Stimulated activated CD8-positive, alpha-beta memory T cell treated with anti-CD3 and anti-CD28 coated beads, Interleukin-7, amount 100 ng/mL, for 4 hours (primary cell): ENCODE measurements at regions not wholly inside any gene's neighbourhood (a gene's known extent, or its start where the extent isn't known, plus 50 kb on each side); places are given as distances from the start of the nearest gene placed in this dataset.

Experiments used
- DNase-seq, 2 donors: peaks; one replicate each; pipeline ENCODE4 v3.0.0-alpha.2; 2020; ENCODE audit warnings: low read depth in 2 of 2

DNA sequence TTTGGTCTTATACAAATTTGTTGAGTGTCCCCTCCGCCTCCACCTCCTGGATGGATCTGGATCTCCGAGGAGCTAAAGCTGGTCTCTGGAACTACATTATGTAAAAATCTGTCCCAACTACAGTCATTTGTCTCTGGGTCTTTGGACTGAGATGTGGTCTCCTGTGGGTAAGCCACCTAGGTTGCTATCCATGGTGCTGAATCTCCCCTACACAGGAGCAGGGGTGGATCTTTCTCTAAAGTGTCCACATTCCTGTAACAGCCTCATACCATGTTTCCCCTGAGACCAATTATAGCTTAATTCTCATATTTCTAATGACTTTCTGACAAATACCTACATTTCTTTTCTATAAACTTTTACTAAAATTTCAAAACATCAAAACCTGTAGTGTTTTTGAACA, 625.8 kb downstream of the TAFA4 start:
- no peak for DNase-seq

- no peak for DNase-seq
Measured at GRCh38 chr3:68295457-68295856, 636.9 kb downstream of the TAFA4 start.

GRCh38 chr3:68290333-68290732, 635.9 kb upstream of the SUCLG2 start:
- no peak for DNase-seq

DNA sequence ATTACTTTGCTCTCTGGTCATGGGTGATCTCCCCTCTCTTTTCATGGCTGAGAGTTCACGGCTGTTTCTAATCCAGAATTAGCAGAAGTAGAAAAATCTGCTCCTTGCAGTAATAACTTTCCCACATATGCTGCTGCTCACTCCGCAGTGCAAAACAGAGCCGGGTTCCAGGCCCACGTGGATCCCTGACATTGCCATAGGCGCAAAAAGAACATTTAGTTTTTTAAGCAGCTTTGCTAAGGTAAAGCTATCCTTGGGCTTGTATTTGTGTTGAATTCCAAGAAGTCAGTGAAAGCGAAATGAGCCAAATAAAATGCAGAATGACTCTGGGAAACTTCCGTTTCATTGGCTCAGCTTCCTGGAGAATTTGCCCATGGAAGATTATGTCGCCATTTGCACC, 633.7 kb upstream of the SUCLG2 start:
- no peak for DNase-seq

- DNase-seq: no peak
Measured at GRCh38 chr3:68287101-68287500, 632.7 kb upstream of the SUCLG2 start.

DNA sequence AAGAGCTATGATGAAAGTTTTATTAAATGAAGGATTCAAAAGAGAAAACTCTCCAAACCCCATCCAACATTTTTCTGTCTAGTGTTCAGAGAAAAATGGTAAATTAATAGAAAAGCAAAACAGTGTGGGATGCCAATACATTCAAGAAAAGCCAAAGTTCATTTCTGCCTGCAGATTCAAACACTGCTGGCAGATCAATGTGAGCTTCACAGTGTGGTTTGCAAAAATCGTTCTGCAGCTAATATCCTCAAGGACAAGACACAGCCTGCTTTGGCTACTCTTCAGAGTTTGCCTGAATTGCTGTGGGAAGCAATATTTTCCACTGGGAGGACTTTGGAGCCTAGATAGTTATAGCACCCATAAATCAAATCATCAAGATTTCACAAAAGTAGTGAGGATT, 619.9 kb upstream of the SUCLG2 start:
- no peak for DNase-seq

- DNase-seq: no peak
Measured at GRCh38 chr3:68271145-68271544, 616.7 kb upstream of the SUCLG2 start.

DNA sequence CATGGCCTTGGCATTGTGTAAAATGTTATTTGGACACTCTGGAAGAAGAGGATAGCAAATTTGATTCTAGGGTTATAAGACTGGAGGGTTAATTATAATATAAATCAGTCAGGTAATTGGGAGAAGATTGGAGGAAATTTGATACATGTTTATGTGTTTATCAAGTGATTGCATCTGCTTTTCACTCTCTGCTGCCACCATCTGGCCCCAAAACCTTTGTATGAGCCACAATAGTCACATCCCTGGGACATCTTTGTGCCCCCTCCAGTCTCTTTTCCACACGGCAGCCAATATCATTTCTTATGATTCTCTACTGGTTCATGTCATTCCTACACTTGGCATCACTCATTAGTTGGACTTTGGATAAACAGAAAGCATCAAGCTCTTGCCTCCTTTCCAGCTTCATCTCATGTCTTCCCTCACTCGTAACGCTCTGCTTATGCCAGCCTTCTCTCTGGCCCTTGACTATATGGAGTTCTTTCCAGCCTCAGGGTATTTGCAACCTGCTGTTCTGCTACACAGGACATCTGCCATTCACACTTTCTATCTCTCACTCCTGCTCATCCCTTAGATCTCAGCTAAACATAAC, 602.3 kb upstream of the SUCLG2 start:
- DNase-seq: no peak

DNA sequence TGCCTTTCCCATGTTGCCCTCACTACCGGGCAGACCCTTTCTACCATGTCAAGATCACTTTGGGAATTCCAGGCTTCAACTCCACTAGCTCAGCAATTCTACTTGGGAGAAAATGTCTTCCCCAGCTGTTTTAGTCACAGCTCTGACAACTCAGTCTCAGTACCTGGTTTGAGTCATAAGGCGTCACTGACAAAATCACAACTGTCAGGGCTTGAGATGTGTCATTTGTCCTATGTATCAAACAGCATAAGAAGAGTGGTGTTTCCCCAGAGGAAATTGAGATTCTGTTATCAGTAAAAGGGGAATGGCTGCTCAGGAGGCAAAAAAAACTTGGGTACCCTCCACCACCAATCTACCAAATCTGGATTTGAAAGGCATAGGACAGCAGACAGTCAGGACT, 594.9 kb upstream of the SUCLG2 start:
- DNase-seq: no peak

DNA sequence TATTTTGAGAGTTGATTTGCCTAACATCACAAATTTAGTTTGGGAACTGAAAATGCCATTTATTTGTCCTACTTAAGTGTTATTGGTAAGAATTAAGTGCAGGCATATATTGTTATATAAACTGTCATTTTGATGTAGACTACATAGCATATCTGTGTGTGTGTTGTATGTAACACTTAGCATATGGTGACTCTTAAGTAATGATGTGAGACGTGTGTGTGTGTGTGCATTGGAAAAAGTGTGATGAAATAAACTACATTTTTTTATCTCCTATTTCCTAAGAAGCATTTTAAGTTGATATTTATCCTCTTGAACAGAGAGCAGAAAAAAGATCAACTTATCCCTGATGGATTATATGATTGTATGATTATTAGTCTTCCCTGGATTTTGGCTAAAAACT, 588.2 kb upstream of the SUCLG2 start:
- no peak for DNase-seq

DNA sequence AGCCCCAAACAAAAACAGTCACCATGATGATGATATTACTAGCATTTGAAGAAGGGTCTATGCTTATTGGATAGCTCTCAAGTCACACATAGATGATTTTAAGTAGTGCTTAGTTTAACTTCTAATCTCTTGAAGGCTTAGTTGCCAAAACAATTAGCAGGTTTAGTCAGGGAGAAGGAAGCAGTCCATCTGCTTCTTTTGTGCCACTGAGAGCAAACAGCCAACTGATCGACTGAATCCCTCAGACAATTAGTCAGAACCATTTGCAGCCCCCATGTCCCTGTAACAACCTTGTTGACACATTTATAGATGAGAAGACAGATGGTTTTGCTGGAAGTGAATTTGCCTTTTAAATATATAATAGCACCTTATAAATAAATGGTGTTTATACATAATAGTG, 585.1 kb upstream of the SUCLG2 start:
- no peak for DNase-seq

DNA sequence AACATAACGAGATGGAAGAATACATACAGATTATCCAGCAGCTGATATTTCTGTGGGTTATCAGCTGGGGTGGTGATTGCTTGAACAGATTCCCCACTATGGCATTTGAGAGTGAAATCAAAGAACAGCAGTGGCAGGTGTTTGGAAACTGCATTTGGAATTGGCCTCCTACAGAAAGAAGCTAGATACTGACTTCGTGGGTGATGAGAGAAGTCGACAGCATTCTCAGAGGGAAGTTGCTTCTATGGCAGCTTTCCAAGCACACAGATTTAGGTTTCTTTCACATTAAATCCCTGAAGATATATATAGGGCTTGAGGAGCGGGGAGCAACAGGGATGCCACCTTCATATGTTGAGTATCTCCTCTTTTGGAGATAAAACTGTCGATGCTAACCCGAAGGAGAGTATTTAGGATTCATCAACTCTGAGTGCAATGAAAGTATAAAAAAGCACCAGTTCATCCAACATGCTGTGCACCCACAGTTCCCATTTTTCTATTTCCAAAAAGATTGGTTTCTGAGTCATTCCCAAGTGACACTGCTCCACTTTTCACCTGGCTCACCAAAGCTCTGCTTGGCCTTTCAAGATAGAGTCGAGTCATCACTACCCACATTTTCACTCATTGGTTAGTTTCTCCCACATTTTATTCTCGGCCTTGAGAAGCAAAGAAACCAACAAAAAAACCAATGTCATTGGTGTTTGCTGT, 579.8 kb upstream of the SUCLG2 start:
- no peak for DNase-seq

GRCh38 chr3:68228856-68229255, 574.4 kb upstream of the SUCLG2 start:
- no peak for DNase-seq

DNA sequence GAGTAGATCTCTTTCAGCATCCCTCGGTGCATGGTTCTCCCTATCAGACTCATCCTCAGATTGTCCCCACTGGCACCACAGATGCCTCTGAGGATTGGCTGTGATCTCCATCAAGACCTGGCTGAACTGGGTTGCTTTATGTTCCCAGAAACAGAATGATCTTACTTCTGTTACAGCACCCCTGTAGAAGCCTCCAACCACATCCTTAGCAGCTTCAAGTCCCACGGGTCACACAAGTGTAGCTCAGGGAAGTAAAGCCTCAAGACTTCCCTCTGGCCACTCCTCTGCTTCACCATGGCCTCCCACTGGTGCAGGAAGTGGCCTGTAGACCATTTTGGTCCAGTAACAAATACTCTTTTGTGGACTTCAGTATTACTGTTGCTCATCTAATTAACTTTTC, 566.4 kb upstream of the SUCLG2 start:
- no peak for DNase-seq

- DNase-seq: no peak
Measured at GRCh38 chr3:68211637-68212036, 557.2 kb upstream of the SUCLG2 start.

GRCh38 chr3:68210635-68211034, 556.2 kb upstream of the SUCLG2 start:
- DNase-seq: no peak

DNA sequence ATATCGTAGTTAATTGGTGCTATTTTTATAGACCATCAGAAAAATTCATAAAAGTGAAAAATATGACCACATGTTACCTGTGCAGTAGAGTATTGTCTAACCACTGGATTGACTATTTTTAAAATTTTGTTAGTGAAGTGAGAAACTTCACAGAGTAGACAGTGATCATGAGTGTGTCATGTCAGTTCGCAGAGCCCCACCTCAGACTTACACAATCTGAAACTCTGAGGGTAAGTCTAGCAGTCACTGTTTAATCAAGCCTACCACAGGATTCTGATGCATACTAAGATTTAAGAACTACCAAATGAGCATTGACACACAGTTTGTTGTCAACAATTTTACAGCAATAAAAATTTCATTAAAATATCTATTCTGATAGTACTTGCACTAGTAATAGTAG, 552.9 kb upstream of the SUCLG2 start:
- no peak for DNase-seq

DNA sequence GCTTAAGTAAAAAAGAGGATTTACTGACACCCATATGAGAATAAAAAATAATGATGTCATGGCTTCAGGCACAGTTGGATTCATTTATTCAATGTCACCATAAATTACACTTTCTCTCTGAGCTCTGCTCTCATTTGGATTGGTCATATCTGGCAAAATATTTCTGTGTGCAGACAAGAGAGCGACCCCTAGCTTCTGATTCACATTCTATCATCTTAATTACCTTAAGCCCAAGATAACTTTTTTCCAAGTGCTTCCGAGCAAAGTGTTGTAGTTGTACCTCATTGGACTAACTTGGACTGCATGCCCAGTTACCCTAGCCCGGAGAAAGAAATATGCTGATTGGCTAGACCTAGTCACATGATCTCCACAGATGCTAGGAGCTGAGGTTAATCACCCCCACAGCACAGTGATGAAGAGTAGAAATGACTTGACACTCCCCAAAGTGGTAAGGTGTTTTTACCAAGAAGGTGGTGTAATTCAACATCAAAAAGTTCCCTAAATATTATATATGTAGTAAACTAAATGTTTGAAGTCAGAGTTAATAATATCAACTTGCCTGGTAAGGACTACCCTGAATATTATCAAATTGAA, 552.2 kb upstream of the SUCLG2 start:
- DNase-seq: no peak

- DNase-seq: no peak
Measured at GRCh38 chr3:68186733-68187132, 532.3 kb upstream of the SUCLG2 start.

GRCh38 chr3:68176600-68176999, 522.2 kb upstream of the SUCLG2 start:
- no peak for DNase-seq

DNA sequence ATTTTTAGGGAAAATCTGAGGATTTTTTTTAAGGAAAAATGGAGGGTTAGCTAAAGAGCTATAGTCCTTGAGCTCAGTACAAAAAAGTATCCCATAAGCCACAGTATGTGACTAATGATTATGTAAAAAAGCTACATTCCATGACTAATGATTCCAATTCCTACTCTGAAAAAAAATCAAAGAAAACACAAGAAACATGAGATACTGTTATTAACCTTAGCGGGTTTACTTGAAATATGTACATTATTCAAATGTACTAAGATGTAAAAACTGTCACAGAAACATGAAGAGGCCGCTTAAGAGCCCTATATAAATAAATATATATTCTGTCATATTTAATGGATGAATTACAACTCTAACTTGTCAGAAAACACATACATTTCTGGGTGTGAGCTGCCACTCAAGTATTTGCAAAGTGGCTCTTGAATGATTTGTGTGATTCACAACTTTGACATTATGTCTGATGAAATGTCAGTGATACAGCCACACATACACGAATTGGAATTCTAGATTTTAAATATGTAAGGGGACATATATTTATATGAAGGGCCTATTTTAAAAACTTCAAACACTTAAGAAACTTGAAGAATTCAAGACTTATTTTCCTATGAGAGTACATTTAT, 518.7 kb upstream of the SUCLG2 start:
- no peak for DNase-seq

- DNase-seq: no peak
Measured at GRCh38 chr3:68172039-68172438, 517.6 kb upstream of the SUCLG2 start.

DNA sequence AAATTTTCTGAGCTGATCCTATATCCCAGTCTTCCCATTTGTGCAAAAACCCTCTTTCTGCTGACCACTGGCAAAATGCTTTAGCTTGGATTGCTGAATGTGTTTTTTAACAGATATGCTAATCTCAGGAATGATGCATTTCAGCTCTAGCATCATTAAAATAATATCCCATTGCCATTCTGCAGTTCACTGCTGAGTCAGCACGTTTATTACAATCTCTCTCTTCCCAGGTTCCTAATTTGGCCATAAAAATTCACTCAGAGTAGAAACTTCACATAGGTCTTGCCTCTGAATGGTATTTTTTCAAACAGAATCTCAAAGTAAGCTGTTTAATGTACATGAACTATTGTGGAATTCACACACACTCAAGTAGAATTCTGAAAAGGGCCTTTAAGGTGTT, 509.6 kb upstream of the SUCLG2 start:
- no peak for DNase-seq
